HUDEP-2 (cell line): ENCODE measurements at regions not wholly inside any gene's neighbourhood (a gene's known extent, or its start where the extent isn't known, plus 50 kb on each side); places are given as distances from the start of the nearest gene placed in this dataset.
A peak's percentile ranks its signal among the peaks of the same experiment; 100 is the strongest.
"Not testable (repeated sequence)": the region's sequence is repeated elsewhere in the genome, so short reads cannot be mapped to it uniquely, and the experiment has no call there.

ENCODE experiments used
- DNase-seq, 76 experiments: peaks; one replicate each; lab custom pipeline; 2025; ENCODE audit not compliant: unreplicated experiment in 76 of 76; lab: John Stamatoyannopoulos, UW

DNA sequence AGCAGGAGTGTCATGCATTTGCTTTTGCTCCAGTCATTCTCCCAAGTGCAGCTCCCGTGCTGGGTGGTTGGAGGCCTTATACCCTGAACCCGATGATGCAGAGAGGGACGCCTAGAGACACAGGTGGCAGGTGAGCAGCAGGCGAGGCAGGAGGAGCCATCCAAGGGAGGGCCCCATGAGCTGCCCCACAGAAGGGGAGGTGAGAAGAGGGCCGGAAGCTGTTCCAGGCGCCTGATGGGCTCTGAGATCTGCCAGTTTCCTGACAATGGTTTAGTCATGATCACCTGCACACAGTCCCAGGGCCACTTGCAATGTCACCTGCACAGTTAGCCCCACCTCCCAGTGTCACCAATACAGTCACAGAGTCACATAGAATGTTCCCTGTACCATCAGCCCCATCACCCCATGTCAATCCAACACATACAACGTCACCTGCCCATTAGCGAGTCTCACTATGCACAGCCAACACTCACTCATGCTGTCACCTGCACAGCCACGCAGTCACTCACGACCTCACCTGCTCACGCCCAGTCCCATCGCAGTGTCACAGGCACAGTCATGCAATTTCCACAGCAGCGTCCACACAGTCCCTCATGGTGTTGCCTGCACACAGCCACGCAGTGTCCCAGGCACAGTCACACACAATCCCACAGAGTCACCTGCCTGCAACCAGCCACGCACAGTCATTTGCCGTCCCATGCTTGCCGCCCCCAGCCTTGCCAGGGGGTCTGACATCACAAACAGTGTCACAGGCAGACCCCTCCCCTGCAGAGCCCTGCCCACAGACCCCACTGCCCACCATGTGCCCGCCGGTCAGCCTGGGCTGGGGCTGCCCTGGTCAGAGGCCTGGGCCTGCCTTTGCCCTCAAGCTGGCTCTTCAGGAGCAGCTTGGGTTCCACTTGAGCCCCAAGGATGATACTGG is 113.4 kb downstream of the LHX2 start:
- DNase-seq: no peak

DNA sequence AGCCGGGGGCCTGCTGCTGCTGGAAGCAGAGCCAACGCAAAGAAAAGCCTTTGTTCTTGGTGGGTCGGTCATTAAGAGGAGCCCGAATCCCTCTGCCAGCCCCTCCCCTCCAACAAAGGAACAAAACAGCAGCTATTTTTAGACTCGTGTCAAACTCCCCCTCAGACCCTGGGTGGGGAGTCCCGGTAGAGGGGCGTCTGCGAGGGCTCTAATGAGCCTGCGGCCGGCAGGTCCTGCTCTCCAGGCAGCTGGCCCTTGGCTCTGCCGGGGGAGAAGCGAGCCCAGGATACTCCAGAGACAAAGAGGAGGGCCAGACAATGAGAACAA is 114.0 kb downstream of the LHX2 start:
- no peak for DNase-seq

- peak in 60 of 76 experiments; percentile 3 to 72 (median 34) for DNase-seq
These were observed 115.4 kb downstream of the LHX2 start for GRCh38 chr9:124126648-124127646.

- no peak for DNase-seq
These were observed 117.1 kb downstream of the LHX2 start for GRCh38 chr9:124128568-124129166.

DNA sequence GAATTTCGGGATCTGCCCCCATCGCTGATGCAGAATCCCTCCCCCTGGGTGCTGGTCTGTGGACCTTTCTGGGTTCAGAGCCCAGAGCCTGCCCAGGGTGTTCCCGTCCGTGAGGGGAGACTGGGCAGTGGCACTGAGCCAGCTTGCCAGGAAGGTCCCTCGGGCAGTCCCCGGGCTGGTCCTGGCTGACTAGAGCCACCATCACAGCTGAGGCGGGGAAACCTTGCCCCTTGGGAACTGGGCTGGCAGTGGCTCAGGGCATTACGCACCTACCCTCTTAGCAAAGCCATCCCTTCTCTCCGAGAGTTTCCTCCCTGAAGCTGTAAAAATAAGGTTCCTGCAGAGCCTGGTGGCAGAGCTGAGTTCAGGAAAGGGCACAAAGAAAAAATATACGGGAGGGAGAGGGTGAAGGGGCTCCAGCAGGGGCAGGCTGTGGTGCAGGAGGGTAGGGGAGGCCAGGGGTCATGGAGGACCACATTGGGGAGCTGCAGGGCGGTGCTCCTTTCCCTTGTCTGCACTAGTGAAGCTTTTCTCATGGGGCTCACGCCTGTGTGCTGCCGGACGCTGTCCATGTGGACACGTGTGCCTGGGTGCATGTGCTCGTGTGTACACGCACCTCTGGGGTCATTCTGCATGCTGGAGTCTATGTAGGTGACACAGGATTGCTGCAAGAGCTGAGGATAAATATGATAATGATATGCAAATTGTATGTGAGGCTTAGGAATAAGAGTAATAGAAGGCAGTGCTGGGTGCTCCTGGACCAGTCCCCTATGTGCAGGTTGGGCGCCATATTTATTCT is 118.9 kb downstream of the LHX2 start:
- DNase-seq: no peak

DNA sequence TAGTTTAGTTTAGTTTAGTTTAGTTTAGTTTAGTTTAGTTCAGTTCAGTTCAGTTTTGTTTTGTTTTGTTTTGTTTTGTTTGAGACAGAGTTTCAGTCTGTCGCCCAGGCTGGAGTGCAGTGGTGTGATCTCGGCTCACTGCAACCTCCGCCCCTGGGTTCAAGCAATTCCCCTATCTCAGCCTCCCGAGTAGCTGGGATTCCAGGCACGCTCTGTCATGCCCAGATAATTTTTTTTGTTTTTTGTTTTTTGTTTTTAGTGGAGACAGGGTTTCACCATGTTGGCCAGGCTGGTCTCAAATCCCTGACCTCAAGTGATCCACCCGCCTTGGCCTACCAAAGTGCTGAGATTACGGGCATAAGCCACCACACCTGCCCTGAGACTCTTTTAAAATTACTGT is 120.0 kb downstream of the LHX2 start:
- not testable (repeated sequence) for DNase-seq

DNA sequence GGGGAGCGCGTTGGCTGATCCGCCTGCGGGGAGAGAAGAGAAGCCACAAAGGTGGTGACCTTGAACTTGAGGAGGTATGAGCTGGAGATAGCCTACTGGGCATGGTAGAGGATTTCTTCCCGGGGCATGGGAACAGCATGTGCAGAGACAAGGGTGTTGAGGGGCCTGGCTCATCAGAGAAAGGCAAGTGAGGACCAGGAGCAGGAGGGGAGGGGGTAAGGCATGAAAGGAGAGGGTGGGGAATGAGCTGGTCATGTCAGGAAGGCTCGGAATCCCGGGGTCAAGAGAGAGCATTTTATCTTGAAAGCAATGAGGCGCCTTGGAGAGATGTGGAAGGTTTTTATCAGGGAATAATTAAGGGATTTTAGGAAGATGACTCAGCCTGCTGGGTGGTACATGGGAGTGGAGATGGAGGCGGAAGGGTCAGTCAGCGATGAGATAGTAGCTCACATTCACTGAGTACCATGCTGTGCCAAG is 121.1 kb downstream of the LHX2 start:
- DNase-seq: no peak

DNA sequence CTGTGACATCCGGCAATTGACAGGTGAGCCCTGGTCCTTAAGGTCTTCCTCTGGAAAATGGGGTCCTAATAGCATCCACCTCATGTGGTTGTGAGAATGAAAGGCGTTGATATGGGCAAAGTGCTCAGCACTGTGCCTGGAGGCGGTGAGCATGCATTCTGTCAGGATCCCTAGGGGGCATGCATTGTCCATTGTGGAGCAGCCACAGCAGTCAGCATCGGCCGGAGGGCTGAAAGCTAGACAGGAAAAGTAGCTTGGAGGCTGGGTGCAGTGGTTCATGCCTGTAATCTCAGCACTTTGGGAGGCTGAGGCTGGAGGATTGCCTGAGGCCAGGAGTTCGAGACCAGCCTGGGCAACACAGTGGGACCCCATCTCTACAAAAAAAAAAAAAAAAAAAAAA is 122.2 kb downstream of the LHX2 start:
- DNase-seq: peak in 9 of 76 experiments; percentile 1 to 14 (median 7)

DNA sequence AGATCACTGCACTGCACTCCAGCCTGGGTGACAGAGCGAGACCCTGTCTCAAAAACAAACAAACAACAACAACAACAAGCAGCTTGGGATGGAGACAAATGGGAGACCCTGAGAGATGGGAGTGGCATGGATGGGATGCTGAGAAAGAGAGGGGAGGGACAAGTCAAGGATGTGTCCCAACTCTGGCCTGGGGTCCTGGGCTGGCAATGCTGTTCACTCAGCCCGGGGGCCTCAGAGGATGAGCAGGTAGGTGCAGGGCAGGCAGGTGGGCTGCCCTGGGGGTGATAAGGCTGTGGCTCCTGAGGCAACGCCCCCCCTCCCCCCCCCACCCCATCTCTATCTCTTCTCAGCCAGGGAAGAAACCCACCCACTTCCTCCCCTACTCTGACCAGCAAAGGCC is 123.0 kb downstream of the LHX2 start:
- no peak for DNase-seq

- no peak for DNase-seq
These were observed 121.9 kb upstream of the NEK6 start for GRCh38 chr9:124135813-124136365.

DNA sequence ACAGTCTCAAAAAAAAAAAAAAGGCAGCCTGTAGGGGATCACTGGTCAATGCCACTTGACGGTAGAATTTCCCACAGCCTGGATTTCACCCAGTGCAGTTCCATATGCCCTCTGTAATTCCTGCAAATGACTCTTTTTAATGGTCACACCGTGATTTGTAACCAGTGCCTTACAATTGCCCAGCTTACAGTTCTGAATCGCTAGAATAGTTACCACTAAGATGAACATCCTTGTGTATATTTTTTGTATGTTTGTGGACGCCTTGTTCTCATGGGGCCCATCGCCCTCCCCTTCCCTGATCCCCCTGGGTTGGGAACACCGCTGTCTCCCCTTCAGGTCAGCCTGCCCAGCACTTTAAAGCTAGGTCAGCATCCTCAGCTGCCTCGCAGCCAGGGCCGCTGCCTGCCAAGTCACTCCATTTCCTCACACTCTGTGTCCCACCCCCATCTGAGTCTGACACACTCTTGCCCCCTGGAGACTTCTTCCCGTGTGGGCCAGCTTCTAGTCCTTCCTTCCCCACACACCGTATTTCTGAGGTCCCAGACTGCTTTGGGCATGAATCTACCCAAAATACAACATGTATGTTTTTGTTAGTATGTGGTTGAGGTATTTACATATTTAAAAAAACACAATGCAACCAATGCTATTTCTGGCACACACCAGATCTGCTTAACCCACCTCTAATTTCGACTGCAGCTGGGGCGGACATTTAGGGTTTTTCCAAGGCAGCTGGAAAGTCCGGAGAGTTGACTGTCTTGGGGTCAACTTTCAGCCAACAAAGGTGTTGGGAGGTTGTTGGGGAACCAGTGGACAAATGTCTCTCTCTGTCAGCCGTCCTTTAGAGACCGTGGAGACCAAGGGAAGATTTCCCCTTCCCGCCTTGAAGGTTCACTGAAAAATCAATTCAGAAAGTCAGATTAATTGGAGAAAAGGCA is 120.5 kb upstream of the NEK6 start:
- DNase-seq: no peak

DNA sequence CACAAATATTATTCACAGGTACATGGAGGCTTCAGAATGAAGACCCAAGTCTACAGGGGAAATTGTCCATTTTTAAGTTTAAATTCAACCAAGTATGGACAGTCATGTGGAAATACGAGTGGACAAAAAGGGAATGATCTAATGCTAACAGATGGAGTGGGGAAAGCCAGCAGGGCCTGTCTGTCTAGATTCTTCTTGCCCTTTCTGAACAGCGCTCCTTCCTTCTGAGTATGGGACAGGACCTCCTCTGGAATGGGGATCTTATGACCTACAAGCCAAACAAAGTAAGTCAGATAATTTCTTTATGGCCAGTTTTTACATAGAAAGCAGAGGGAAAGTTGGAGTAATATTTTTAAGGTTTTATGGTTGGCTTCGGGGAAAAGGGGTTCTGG is 119.8 kb upstream of the NEK6 start:
- DNase-seq: no peak

DNA sequence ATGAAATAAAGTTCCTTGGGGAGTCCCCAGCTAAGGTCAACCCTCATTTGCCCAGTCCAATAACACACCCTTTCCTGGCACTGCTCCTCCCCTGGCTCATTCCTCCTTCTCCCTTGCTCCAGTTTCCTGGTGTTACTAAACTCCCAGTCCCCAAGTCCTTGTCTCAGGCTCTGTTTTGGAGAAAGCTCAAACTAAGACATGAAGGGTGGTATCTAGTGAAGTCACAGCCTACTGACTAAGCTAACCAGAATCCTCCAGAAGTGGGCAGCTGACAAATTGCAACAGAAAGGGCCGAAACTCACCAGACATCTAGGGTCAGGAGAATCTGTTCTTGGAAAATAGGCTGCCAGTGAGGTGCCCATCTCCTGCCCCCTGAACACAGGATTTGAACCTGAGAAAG is 118.7 kb upstream of the NEK6 start:
- no peak for DNase-seq

DNA sequence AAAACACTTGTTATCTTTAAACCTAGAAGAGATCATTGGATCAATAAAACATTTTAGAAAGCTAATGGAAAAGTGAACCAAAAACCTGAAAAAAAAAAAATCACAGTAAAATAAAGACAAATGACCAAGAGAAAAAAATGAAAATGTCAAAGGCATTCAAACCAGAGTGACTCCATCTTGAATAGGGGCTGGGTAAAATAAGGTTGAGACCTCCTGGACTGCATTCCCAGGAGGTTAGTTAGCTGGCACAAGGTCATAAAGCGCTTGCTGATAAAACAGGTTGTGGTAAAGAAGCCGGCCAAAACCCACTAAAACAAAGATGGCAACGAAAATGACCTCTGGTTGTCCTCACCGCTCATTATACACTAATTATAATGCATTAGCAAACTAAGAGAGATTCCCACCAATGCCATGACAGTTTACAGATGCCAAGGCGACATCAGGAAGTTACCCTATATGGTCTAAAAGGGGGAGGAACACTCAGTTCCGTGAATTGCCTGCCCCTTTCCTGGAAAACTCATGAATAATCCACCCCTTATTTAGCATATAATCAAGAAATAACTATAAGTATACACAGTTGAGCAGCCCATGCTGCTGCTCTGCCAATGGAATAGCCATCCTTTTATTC is 116.7 kb upstream of the NEK6 start:
- no peak for DNase-seq

DNA sequence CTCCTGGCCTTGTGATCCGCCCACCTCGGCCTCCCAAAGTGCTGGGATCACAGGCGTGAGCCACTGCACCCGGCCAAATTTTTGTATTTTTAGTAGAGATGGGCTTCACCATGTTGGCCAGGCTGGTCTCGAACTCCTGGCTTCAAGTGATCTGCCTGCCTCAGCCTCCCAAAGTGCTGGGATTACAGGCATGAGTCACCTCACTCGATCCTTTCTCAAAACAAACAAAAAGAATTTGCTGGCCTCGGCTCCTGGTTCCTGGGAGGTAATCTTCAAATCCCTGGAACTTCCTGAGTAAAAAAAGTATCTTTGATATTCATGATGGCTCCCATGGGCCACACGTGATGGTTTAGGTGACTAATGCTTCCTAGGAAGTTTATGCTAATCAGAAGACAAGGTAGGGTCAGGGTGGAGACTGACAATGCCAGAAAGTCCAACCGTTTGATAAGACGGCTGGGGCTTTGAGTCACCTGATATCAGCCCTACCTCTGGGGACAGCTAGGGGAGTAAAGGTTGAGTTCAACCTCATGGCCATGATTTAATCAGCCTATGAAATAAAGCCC is 113.1 kb upstream of the NEK6 start:
- peak in 1 of 76 experiments; percentile 10 for DNase-seq

DNA sequence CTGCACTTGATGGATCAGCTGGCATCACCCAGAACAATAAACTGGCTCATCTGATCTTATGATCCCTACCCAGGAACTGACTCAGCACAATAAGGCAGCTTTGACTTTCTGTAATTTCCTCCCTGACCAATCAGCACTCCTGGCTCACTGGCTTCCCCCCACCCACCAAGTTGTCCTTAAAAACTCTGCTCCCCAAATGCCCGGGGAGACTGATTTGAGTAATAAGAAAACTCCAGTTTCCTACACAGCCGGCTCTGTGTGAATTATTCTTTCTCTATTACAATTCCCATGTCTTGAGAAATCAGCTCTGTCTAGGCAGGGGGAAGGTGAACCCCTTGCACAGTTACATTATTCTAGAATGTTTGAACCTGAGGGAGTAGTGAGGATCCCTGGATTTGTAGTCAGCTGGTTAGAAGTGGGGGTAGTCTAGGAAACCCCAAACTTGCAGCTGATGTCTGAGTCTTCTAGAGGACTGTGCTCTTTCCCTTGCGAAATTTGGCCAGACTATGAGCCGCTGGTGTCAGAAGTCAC is 111.7 kb upstream of the NEK6 start:
- DNase-seq: no peak

- no peak for DNase-seq
These were observed 107.8 kb upstream of the NEK6 start for GRCh38 chr9:124149992-124150391.

GRCh38 chr9:124163760-124164255 is 93.9 kb upstream of the NEK6 start:
- no peak for DNase-seq
